OCI-LY1 (cell line): ENCODE measurements at regions not wholly inside any gene's neighbourhood (a gene's known extent, or its start where the extent isn't known, plus 50 kb on each side); places are given as distances from the start of the nearest gene placed in this dataset.

Experiments used
- H2AFZ ChIP-seq: fragments of 200-600 bp; sonication (generic), shearing (Covaris generic); 2 replicates; pipeline ENCODE4 v1.6.0; 2014; ENCODE audit warnings: antibody characterized with exemption, mild to moderate bottlenecking, low read length
- H3F3A ChIP-seq: fragments of 200-600 bp; sonication (generic), shearing (Covaris generic); 2 replicates; pipeline ENCODE4 v1.6.0; 2014; ENCODE audit warnings: mild to moderate bottlenecking, antibody characterized with exemption, low read length, moderate library complexity; ENCODE audit not compliant: insufficient read depth
- H3K27ac ChIP-seq: fragments of 200-600 bp; sonication (generic); 2 replicates; pipeline ENCODE4 v1.5.1; 2014; ENCODE audit warnings: low read length, mixed run types, mild to moderate bottlenecking, low read depth; ENCODE audit not compliant: poor library complexity, severe bottlenecking
- H3K27me3 ChIP-seq: fragments of 200-600 bp; sonication (generic); 2 replicates; pipeline ENCODE4 v1.6.0; 2014; ENCODE audit warnings: antibody characterized with exemption, mild to moderate bottlenecking, low read length, moderate library complexity; ENCODE audit not compliant: insufficient read depth
- H3K36me3 ChIP-seq: fragments of 200-600 bp; sonication (generic); 2 replicates; pipeline ENCODE4 v1.6.1; 2014; ENCODE audit warnings: mild to moderate bottlenecking, antibody characterized with exemption, low read length, moderate library complexity, mixed read lengths; ENCODE audit not compliant: insufficient read depth
- H3K4me1 ChIP-seq: fragments of 200-600 bp; sonication (generic); 2 replicates; pipeline ENCODE4 v1.5.1; 2014; ENCODE audit warnings: mild to moderate bottlenecking, low read length, moderate library complexity; ENCODE audit not compliant: insufficient read depth, severe bottlenecking
- H3K4me2 ChIP-seq: fragments of 200-600 bp; sonication (generic), shearing (Covaris generic); 2 replicates; pipeline ENCODE4 v1.6.1; 2014; ENCODE audit warnings: low read length
- H3K4me3 ChIP-seq: fragments of 200-600 bp; sonication (generic); 2 replicates; pipeline ENCODE4 v1.5.1; 2014; ENCODE audit warnings: low read length, low read depth, mild to moderate bottlenecking, mixed read lengths; ENCODE audit not compliant: poor library complexity, severe bottlenecking
- H3K79me2 ChIP-seq: fragments of 200-600 bp; shearing (Covaris generic); 2 replicates; pipeline ENCODE4 v1.6.1; 2016; ENCODE audit warnings: mixed run types, low read length, mixed read lengths; ENCODE audit not compliant: insufficient read depth
- H3K9ac ChIP-seq: fragments of 200-600 bp; sonication (generic), shearing (Covaris generic); 2 replicates; pipeline ENCODE4 v1.6.1; 2014; ENCODE audit warnings: mild to moderate bottlenecking, low read length, mixed read lengths
- H3K9me2 ChIP-seq: fragments of 200-600 bp; sonication (generic), shearing (Covaris generic); 2 replicates; pipeline ENCODE4 v1.6.1; 2014; ENCODE audit warnings: low read depth, mild to moderate bottlenecking, low read length, mixed read lengths
- H3K9me3 ChIP-seq: fragments of 200-600 bp; shearing (Covaris generic); 2 replicates; pipeline ENCODE4 v1.6.1; 2014; ENCODE audit warnings: low read length, mixed read lengths
- H4K20me1 ChIP-seq: fragments of 200-600 bp; sonication (generic), shearing (Covaris generic); 2 replicates; pipeline ENCODE4 v1.6.0; 2016; ENCODE audit warnings: mild to moderate bottlenecking, low read length; ENCODE audit not compliant: insufficient read depth
- CTCF ChIP-seq: fragments of 200-600 bp; sonication (generic), shearing (Covaris generic); IDR thresholded peaks from 2 replicates; pipeline ENCODE4 v1.5.1; 2017; ENCODE audit warnings: mild to moderate bottlenecking, antibody characterized with exemption, low read length, moderate library complexity, mixed read lengths
- EZH2 ChIP-seq: fragments of 200-600 bp; sonication (generic), shearing (Covaris generic); IDR thresholded peaks from 2 replicates; pipeline ENCODE4 v1.8.0; 2017; ENCODE audit warnings: borderline replicate concordance, mixed run types, mild to moderate bottlenecking, antibody characterized with exemption, low read length, moderate library complexity, mixed read lengths

- H3K9ac ChIP-seq: no peak overlapping the region
- H3K4me1 ChIP-seq: no peaks in the 10 kb centered on the region
- H3K27ac ChIP-seq: no peak overlapping the region
- no peak overlapping the region for H3K4me2 ChIP-seq
- H3F3A ChIP-seq: no peaks in the 10 kb centered on the region
- no peaks in the 10 kb centered on the region for H3K9me3 ChIP-seq
- no peak overlapping the region for H2AFZ ChIP-seq
- H3K4me3 ChIP-seq: no peak overlapping the region
- no peak for TF ChIP-seq CTCF
- TF ChIP-seq EZH2: no peak
- no peaks in the 10 kb centered on the region for H3K9me2 ChIP-seq
- H3K36me3 ChIP-seq: no peaks in the 10 kb centered on the region
- no peaks in the 10 kb centered on the region for H3K79me2 ChIP-seq
- no peaks in the 10 kb centered on the region for H3K27me3 ChIP-seq
- no peaks in the 10 kb centered on the region for H4K20me1 ChIP-seq
Observed at GRCh38 chr5:3331819-3332218, 263.8 kb upstream of the IRX1 start.

- TF ChIP-seq CTCF (no peak), EZH2 (no peak)
- Histone ChIP-seq H3F3A (no peaks in the 10 kb centered on the region), H3K27me3 (no peaks in the 10 kb centered on the region), H3K79me2 (no peaks in the 10 kb centered on the region), H3K9ac (no peak overlapping the region), H3K9me3 (no peaks in the 10 kb centered on the region), H3K4me2 (no peak overlapping the region), H2AFZ (no peak overlapping the region), H3K4me3 (no peak overlapping the region), H3K4me1 (no peaks in the 10 kb centered on the region), H4K20me1 (no peaks in the 10 kb centered on the region), H3K36me3 (no peaks in the 10 kb centered on the region), H3K27ac (no peak overlapping the region), H3K9me2 (no peaks in the 10 kb centered on the region)
Observed at GRCh38 chr5:3330442-3330841, 265.2 kb upstream of the IRX1 start.

- Histone ChIP-seq H3F3A (no peaks in the 10 kb centered on the region), H3K4me3 (no peak overlapping the region), H3K27me3 (no peaks in the 10 kb centered on the region), H3K9me2 (no peaks in the 10 kb centered on the region), H3K4me2 (no peak overlapping the region), H4K20me1 (no peaks in the 10 kb centered on the region), H3K9me3 (no peaks in the 10 kb centered on the region), H3K79me2 (no peaks in the 10 kb centered on the region), H3K27ac (no peak overlapping the region), H3K4me1 (no peaks in the 10 kb centered on the region), H2AFZ (no peak overlapping the region), H3K9ac (no peak overlapping the region), H3K36me3 (no peaks in the 10 kb centered on the region)
- TF ChIP-seq EZH2 (no peak), CTCF (no peak)
Observed at GRCh38 chr5:3329427-3329826, 266.2 kb upstream of the IRX1 start.
